Activated CD8-positive, alpha-beta memory T cell treated with anti-CD3 and anti-CD28 coated beads, Interleukin-2, amount 10 ng/mL, durations not matched to agents 7 days and 5 days (primary cell): ENCODE measurements at regions not wholly inside any gene's neighbourhood (a gene's known extent, or its start where the extent isn't known, plus 50 kb on each side); places are given as distances from the start of the nearest gene placed in this dataset.

ENCODE experiments used
- ATAC-seq: fragments of 150-1000 bp; cut with Tn5 transposase; one replicate; pipeline ENCODE4 v1.10.0; 2021; ENCODE audit warnings: moderate library complexity
- CTCF ChIA-PET: fragments of 350-600 bp; sonication (Branson Sonifier 250); formaldehyde crosslinking; loops from one replicate; lab custom pipeline; 2021; ENCODE audit warnings: antibody characterized with exemption; lab: Charles Lee
- DNase-seq: peaks from one replicate; pipeline ENCODE4 v3.0.0-alpha.2; 2020
- H3K27ac Mint-ChIP-seq: one replicate; pipeline ENCODE4 v1.8.0; 2021; ENCODE audit warnings: mild to moderate bottlenecking, mixed read lengths
- H3K27me3 Mint-ChIP-seq: one replicate; pipeline ENCODE4 v1.8.0; 2021; ENCODE audit warnings: mixed read lengths
- H3K36me3 Mint-ChIP-seq: one replicate; pipeline ENCODE4 v1.8.0; 2021; ENCODE audit warnings: mild to moderate bottlenecking, mixed read lengths
- H3K4me1 Mint-ChIP-seq: one replicate; pipeline ENCODE4 v1.8.0; 2021; ENCODE audit warnings: mixed read lengths
- H3K4me3 Mint-ChIP-seq: one replicate; pipeline ENCODE4 v1.8.0; 2021; ENCODE audit warnings: mild to moderate bottlenecking, moderate library complexity, mixed read lengths
- H3K9me3 Mint-ChIP-seq: one replicate; pipeline ENCODE4 v1.8.0; 2022; ENCODE audit warnings: low read depth, mixed read lengths

DNA sequence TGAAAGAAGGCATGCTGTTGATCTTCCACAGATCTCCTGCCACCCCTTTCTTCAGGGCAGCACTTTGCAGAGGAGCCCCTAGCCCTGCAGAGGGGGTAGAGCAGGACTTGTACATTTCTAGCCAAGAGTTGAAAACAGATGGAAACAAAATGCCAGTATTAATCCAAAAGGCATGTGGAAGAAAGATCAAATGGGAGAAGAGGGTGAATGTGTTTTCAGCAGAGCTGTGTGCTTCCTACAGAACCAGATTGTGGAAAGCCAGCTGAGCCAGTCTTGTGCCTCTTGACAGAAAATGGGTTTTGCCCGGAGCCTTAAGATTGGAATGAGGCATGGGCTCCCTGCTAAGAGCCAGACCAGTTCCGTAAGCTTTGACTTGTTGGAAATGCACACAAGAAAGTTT, 105.2 kb upstream of the TSPAN2 start:
- Mint-ChIP-seq H3K4me1 (no peaks in the 10 kb centered on the region), H3K9me3 (no peaks in the 10 kb centered on the region)
- ATAC-seq: no peak

DNA sequence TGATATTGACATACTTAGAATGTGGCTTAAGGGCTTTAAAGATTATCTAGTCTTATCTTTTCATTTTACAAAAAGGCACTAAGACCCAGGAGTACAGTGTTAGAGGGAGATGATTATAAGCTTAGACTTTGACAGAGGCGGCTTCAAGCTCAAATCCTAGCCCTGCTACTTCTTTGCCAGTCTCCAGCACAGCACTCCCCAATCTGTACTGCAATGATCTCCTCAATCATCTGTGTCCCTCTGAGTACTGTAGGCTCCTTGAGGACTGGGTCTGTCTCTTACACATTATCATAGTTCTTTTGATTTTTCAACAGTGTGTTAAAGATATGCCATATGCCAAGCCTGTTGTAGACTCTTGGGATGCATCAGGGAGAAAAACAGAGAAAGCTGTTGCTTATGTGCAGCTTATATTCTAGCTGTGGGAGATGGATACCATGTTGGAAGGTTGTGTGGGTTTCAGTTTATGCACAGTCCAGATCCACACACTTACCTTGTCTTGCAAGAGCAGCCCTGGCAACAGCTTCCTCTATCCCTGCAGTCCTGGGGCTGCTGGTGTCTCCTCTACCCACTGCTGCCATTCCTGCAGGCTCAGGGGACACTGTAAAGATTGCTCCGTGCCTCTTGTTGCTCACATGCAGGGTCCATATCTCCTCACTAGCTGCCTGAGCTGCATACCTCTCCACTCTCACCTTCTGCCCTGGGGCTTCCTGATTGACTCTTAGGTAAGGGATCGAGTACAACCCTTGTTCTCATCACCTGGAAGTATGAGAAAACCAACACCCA, 103.9 kb upstream of the TSPAN2 start:
- no peaks in the 10 kb centered on the region for H3K4me1 Mint-ChIP-seq
- H3K4me3 Mint-ChIP-seq: no peak overlapping the region
- H3K27ac Mint-ChIP-seq: no peak overlapping the region
- H3K27me3 Mint-ChIP-seq: peaks cover 22% of the 10 kb centered on the region
- H3K9me3 Mint-ChIP-seq: no peaks in the 10 kb centered on the region
- ATAC-seq (no peak), DNase-seq (no peak)
- CTCF ChIA-PET: no interaction called here
- no peaks in the 10 kb centered on the region for H3K36me3 Mint-ChIP-seq

More for the DNA sequence above, 105.2 kb upstream of the TSPAN2 start:
- no peak overlapping the region for H3K27ac Mint-ChIP-seq
- H3K4me3 Mint-ChIP-seq: no peak overlapping the region
- no peak for DNase-seq
- CTCF ChIA-PET: no interaction called here
- peaks cover 25% of the 10 kb centered on the region for H3K27me3 Mint-ChIP-seq
- no peaks in the 10 kb centered on the region for H3K36me3 Mint-ChIP-seq

DNA sequence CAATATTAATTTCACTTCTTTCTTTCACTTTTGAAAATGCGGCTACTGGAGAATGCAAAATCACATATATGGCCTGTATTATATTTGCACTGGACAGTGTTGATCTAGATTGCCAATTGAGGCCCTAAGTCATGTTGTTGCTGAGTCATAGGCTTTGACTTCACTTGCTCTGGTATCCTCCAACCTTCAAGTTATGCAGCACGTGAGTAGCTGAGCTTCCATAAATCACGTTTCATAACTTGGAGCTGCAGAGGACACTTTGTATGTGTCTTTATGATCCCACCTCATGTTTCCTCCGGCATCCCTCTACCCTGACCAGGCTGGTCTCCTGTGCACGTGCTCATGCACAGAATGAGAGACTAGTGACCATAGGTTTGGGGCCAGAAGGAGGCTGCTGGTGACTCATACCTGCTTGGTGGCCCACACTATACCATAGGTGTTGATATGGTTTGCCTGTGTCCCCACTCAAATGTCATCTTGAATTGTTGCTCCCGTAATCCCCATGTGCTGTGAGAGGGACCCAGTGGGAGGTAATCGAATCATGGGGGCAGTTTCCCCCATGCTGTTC, 103.0 kb upstream of the TSPAN2 start:
- no peak overlapping the region for H3K27ac Mint-ChIP-seq
- peaks cover 17% of the 10 kb centered on the region for H3K27me3 Mint-ChIP-seq
- no peaks in the 10 kb centered on the region for H3K9me3 Mint-ChIP-seq
- CTCF ChIA-PET: no interaction called here
- ATAC-seq (no peak), DNase-seq (no peak)
- no peaks in the 10 kb centered on the region for H3K4me1 Mint-ChIP-seq
- no peak overlapping the region for H3K4me3 Mint-ChIP-seq
- H3K36me3 Mint-ChIP-seq: no peaks in the 10 kb centered on the region

DNA sequence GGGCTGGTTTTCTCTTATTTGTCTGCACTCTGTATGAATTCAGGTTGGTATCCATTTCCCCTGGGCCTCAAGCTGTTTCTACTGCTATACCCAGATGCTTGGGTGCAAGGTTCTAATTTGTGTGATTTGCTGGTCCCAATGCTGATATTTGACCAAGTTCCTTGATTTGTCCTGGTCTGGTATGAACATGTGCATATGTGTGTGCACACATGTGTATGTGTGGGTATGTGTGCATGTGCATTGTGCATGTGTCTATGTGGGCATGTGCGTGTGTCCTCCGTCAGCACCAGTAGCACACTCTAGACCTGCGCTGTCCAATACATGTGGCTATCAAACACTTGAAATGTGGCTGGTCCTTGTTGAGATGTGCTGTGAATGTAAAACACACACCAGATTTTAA, 102.4 kb upstream of the TSPAN2 start:
- H3K36me3 Mint-ChIP-seq: no peaks in the 10 kb centered on the region
- ATAC-seq (no peak), DNase-seq (no peak)
- H3K27ac Mint-ChIP-seq: no peak overlapping the region
- H3K9me3 Mint-ChIP-seq: no peaks in the 10 kb centered on the region
- peaks cover 11% of the 10 kb centered on the region for H3K27me3 Mint-ChIP-seq
- CTCF ChIA-PET: no interaction called here
- no peaks in the 10 kb centered on the region for H3K4me1 Mint-ChIP-seq
- no peak overlapping the region for H3K4me3 Mint-ChIP-seq

DNA sequence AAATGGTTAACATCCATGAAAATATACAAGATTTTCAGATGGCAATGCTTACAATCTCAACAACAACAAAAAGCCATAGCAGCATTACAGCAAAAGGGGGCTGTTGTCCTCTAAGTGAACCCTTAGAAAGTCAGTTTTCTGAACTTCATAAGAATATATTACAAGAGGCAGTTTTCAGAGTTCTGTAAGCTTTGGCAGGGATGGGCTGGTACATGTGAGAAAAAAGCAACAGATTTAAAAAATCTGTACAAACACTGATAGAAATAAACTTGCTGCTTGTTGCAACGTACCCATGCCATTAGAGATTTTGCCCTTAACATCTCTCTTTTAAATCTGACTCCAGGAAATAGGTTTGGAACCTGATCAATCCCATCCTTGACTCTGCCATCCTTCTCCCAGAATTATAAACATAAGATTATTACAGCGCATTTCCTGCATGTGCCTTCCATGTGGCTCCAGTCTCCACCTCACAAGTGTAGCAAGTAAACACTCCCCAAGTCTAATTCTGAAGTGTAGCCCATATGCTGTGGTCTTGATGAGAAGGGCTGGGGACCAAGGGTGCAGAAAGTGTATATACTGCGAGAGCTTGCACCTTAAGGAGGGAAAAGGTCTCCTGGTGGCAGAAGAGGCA, 101.4 kb upstream of the TSPAN2 start:
- peaks cover 11% of the 10 kb centered on the region for H3K27me3 Mint-ChIP-seq
- no peak overlapping the region for H3K4me3 Mint-ChIP-seq
- CTCF ChIA-PET: interaction anchor here (0.6 kb wide), 1 partner anchor 51 kb away, joined by 3 read pairs; no protein-coding TSS in a partner anchor
- H3K36me3 Mint-ChIP-seq: no peaks in the 10 kb centered on the region
- ATAC-seq: no peak
- H3K4me1 Mint-ChIP-seq: no peaks in the 10 kb centered on the region
- no peak for DNase-seq
- no peak overlapping the region for H3K27ac Mint-ChIP-seq
- no peaks in the 10 kb centered on the region for H3K9me3 Mint-ChIP-seq

DNA sequence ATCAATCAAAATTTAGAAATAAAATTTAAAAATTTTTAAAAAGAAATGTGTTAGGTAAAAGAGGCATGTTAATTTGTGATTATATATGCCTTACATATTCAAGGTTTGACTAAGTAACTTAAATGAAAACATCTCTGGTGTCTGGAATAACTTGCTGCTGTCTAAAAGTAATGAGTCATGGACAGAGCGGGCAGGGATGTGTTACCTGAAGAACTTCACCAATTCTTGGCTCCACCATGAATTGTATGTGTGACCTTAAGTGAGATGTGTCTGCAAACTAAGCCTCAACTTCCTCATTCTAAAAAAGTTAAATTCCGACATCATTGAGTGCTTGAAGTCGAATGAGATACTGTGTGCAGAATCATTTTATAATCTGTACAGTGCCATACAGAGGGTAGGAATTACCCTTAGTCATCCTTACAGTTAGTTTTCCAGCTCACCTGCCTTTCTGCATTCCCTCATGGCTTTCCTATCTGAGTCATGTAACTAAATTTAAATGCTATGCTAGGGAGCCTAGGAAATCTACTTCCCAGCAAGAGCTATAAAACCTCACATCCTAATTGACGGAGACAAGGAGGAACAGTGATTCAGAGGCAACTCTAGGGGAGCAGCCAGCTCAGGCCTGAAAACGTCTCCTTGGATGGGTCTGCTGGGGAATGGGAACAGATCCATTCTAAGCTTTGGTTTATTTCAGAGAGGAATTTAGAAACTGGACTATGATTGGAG, 100.7 kb upstream of the TSPAN2 start:
- Mint-ChIP-seq H3K9me3 (no peaks in the 10 kb centered on the region), H3K27me3 (peaks cover 11% of the 10 kb centered on the region), H3K36me3 (no peaks in the 10 kb centered on the region), H3K4me1 (peaks cover 4% of the 10 kb centered on the region), H3K4me3 (no peak overlapping the region), H3K27ac (no peak overlapping the region)
- CTCF ChIA-PET: interaction anchor here (0.6 kb wide), 1 partner anchor 50 kb away, joined by 3 read pairs; no protein-coding TSS in a partner anchor
- DNase-seq: no peak
- no peak for ATAC-seq

DNA sequence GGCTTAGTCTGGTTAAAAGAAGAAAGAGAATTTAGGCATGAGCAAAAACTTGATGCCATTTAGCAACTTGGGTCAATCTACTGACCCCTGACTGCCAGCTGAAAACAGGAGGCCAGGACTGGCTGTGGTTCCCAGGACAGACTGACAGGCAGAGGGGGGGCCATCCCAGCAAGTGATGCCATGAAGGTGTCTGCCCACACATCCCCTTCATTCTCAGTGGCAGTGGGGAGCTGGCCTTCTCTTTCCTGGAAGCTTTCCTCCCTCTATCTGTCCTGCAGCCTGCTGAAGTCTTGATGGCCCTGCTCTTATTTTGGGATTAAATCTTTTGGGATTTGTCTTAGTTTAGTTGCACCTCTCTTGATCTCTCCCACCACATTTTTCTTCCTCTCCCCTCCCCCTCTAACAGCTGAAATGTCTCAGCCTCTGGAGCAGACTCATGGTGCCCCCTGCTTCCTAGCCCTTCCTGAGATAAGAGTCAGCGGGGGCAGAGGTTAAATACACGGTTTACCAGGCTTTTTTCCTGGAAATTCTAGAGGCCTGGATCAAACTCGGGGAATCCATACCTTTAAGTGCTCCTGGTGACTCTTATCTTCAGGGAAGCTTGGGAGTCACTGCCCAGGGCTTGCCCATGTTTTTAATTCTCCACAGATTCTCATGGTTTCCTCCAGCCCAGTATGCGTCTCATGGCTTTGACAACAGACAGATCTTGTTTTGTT, 99.5 kb upstream of the TSPAN2 start:
- Mint-ChIP-seq H3K36me3 (no peaks in the 10 kb centered on the region), H3K4me3 (no peak overlapping the region), H3K9me3 (no peaks in the 10 kb centered on the region), H3K27me3 (peaks cover 7% of the 10 kb centered on the region), H3K27ac (no peak overlapping the region), H3K4me1 (peaks cover 14% of the 10 kb centered on the region)
- DNase-seq: no peak
- CTCF ChIA-PET: no interaction called here
- ATAC-seq: no peak

DNA sequence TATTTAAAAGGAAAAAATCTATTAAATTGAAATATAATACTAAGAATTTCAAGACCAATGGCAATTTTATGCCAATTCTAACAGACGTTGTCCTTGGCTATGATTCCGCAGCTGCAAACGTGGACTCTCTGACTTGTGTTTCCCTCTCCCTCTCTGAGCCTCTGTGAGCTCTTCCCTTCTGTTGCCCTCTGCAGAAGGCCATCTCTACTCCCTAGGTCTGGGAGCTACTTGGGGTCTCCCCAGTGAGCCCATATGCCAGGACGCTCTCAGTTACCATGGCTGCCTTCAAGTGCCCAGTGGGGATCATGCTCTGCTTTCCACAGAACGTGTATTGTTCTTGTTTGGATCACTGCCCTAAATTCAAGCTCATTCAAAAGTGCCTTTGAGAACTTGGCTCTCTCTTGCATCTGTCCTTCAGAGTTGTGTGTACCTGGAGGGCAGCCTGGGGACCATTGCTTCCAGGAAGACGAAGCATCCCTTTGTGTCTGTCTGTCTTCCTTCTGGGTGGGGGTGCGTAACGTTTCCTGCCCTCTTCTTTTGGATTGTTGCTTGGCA, 97.5 kb upstream of the TSPAN2 start:
- no peak overlapping the region for H3K27ac Mint-ChIP-seq
- H3K4me3 Mint-ChIP-seq: no peak overlapping the region
- H3K27me3 Mint-ChIP-seq: peaks cover 7% of the 10 kb centered on the region
- DNase-seq: no peak
- peaks cover 14% of the 10 kb centered on the region for H3K4me1 Mint-ChIP-seq
- CTCF ChIA-PET: no interaction called here
- ATAC-seq: no peak
- H3K36me3 Mint-ChIP-seq: no peaks in the 10 kb centered on the region
- H3K9me3 Mint-ChIP-seq: no peaks in the 10 kb centered on the region

DNA sequence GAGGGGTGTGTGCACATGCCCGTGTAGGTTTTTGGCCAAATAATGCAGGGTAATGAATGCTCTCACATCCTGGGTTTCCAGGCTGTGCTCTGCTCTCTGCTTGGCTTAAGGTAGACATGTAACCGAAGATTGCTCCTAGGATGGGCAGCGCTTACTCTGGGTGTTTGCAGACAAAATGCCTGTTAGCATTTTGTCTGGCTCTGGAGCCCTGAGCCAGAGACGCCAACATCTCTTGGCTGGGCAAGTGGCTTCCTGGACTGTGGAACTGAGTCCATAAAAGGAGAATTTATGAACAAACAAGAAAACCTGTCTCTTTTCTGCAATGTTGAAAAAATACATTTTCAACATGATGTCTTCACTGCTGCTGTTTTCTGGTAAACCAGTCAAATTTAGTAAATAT, 96.0 kb upstream of the TSPAN2 start:
- CTCF ChIA-PET: no interaction called here
- Mint-ChIP-seq H3K27ac (no peak overlapping the region), H3K4me3 (no peak overlapping the region), H3K9me3 (no peaks in the 10 kb centered on the region), H3K36me3 (no peaks in the 10 kb centered on the region), H3K27me3 (peaks cover 4% of the 10 kb centered on the region), H3K4me1 (peaks cover 14% of the 10 kb centered on the region)
- ATAC-seq (no peak), DNase-seq (no peak)

DNA sequence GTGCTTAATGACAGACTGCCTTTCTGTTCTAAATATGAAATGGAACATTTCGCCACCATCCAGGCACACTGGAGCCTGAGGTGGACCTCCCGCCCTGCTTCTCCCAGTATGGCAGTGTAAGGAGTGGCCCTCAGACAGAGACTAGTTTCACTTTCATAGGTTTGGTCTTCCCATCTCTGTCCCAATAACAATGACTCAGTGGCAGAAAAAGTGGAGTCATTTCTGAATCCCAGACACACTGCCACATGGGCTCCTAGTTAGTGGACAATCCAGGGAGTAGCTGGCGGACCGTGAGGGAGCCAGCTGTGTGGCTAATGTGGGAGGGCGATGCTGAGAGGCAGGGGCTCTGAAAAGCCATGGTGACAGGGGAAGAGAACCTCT, 95.6 kb upstream of the TSPAN2 start:
- H3K27ac Mint-ChIP-seq: peak overlapping the region; percentile 55
- no peaks in the 10 kb centered on the region for H3K36me3 Mint-ChIP-seq
- ATAC-seq (peak; percentile 45), DNase-seq (no peak)
- H3K4me3 Mint-ChIP-seq: no peak overlapping the region
- H3K9me3 Mint-ChIP-seq: no peaks in the 10 kb centered on the region
- peaks cover 14% of the 10 kb centered on the region for H3K4me1 Mint-ChIP-seq
- H3K27me3 Mint-ChIP-seq: peaks cover 4% of the 10 kb centered on the region
- CTCF ChIA-PET: no interaction called here

DNA sequence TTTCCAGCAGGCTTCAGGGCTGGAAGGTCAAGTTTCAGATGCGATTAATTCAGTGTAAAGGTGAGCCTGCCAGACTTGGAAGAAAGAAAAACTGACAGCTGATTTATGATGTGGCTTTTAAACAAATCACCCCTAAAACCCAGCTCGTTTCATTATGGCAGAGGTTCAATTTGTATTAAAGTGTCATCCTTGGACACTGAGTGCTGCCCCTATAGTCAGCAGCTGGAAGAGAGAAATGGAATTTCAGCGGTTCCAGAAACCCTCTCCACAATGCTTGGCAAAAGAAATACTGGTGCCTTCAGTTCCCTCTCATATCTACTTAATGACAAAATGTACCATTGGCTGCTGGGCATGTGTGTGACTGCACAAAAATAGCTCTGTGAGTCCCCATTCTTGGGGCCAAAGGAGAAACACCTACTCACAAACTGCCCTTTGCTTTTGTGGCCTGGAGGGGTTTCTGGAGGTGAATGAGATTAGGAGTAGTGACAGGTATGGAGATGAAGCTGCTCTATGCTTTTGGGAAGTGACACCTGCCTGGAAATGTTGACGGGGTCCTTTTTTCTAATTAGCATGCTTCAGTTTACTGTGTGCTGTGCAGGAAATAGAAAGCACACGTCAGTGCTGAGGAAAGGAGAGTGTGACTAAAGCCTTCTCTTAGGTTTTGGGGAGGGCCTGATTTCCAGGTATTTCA, 95.1 kb upstream of the TSPAN2 start:
- H3K27me3 Mint-ChIP-seq: peaks cover 4% of the 10 kb centered on the region
- no peaks in the 10 kb centered on the region for H3K9me3 Mint-ChIP-seq
- ATAC-seq (peak; percentile 42), DNase-seq (no peak)
- peak overlapping the region; percentile 55 for H3K27ac Mint-ChIP-seq
- CTCF ChIA-PET: no interaction called here
- H3K4me3 Mint-ChIP-seq: no peak overlapping the region
- H3K36me3 Mint-ChIP-seq: no peaks in the 10 kb centered on the region
- peaks cover 14% of the 10 kb centered on the region for H3K4me1 Mint-ChIP-seq

DNA sequence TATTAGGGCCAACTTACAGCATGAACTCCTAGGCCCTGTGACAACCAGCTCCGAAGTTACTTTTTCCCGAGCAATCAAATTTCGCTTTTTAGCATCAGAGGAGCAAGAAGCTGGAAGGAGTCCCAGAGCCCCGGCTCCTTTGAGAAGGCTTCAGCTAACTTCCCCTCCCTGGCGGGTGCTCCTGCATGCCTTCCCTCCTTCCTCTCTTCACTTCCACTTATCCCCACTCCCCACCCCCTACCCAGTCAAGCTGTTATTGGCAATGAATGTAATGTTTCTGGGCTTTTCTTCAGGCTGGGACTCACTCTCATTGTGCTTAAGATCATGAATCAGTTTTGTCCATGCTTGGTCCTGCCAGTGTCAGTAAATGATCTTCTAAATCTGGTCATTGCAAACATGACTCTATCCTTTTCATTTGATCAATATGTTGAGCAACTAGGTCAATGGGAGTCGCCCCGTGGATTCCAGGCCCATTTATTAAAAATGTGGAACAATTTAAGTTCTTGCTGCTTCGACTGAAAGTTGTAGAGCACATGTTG, 94.5 kb upstream of the TSPAN2 start:
- CTCF ChIA-PET: no interaction called here
- Mint-ChIP-seq H3K4me3 (no peak overlapping the region), H3K27ac (no peak overlapping the region), H3K36me3 (no peaks in the 10 kb centered on the region), H3K9me3 (no peaks in the 10 kb centered on the region), H3K4me1 (peaks cover 14% of the 10 kb centered on the region), H3K27me3 (no peaks in the 10 kb centered on the region)
- ATAC-seq (no peak), DNase-seq (no peak)
